Osteocyte (in vitro differentiated cells): ENCODE measurements at regions not wholly inside any gene's neighbourhood (a gene's known extent, or its start where the extent isn't known, plus 50 kb on each side); places are given as distances from the start of the nearest gene placed in this dataset.
A peak's percentile ranks its signal among the peaks of the same experiment; 100 is the strongest.

ENCODE experiments used
- DNase-seq: peaks from one replicate; pipeline ENCODE4 v3.0.0; 2021; ENCODE audit warnings: mixed read lengths; ENCODE audit not compliant: unreplicated experiment; ENCODE audit errors: extremely low spot score
- H3K27ac Mint-ChIP-seq: one replicate; pipeline ENCODE4 v1.8.0; 2021; ENCODE audit warnings: mild to moderate bottlenecking, mixed read lengths; ENCODE audit not compliant: unreplicated experiment
- H3K27me3 Mint-ChIP-seq: one replicate; pipeline ENCODE4 v1.8.0; 2021; ENCODE audit warnings: mixed read lengths; ENCODE audit not compliant: unreplicated experiment
- H3K36me3 Mint-ChIP-seq: one replicate; pipeline ENCODE4 v1.8.0; 2021; ENCODE audit warnings: mixed read lengths; ENCODE audit not compliant: unreplicated experiment
- H3K4me1 Mint-ChIP-seq: one replicate; pipeline ENCODE4 v1.8.0; 2021; ENCODE audit warnings: mixed read lengths; ENCODE audit not compliant: unreplicated experiment
- H3K4me3 Mint-ChIP-seq: one replicate; pipeline ENCODE4 v1.8.0; 2021; ENCODE audit warnings: mild to moderate bottlenecking, moderate library complexity, mixed read lengths; ENCODE audit not compliant: unreplicated experiment
- H3K9me3 Mint-ChIP-seq: one replicate; pipeline ENCODE4 v1.8.0; 2021; ENCODE audit warnings: mixed read lengths; ENCODE audit not compliant: unreplicated experiment
- TF ChIP-seq, protein P1 (sequence below): fragments of 200-600 bp; sonication (generic); IDR thresholded peaks from 2 replicates; pipeline ENCODE4 v1.5.0; 2021; ENCODE audit warnings: antibody characterized with exemption, mild to moderate bottlenecking, moderate library complexity

GRCh38 chr17:21530311-21530710 lies 154.2 kb downstream of the KCNJ12 start:
- H3K36me3 Mint-ChIP-seq = peaks cover 4% of the 10 kb centered on the region
- no peak overlapping the region for H3K27ac Mint-ChIP-seq
- TF ChIP-seq, protein P1, sequence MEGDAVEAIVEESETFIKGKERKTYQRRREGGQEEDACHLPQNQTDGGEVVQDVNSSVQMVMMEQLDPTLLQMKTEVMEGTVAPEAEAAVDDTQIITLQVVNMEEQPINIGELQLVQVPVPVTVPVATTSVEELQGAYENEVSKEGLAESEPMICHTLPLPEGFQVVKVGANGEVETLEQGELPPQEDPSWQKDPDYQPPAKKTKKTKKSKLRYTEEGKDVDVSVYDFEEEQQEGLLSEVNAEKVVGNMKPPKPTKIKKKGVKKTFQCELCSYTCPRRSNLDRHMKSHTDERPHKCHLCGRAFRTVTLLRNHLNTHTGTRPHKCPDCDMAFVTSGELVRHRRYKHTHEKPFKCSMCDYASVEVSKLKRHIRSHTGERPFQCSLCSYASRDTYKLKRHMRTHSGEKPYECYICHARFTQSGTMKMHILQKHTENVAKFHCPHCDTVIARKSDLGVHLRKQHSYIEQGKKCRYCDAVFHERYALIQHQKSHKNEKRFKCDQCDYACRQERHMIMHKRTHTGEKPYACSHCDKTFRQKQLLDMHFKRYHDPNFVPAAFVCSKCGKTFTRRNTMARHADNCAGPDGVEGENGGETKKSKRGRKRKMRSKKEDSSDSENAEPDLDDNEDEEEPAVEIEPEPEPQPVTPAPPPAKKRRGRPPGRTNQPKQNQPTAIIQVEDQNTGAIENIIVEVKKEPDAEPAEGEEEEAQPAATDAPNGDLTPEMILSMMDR = no peak
- peak; percentile 40 for DNase-seq
- H3K9me3 Mint-ChIP-seq = no peaks in the 10 kb centered on the region
- no peaks in the 10 kb centered on the region for H3K27me3 Mint-ChIP-seq
- H3K4me3 Mint-ChIP-seq = no peak overlapping the region
- no peaks in the 10 kb centered on the region for H3K4me1 Mint-ChIP-seq

- no peak overlapping the region for H3K4me3 Mint-ChIP-seq
- H3K36me3 Mint-ChIP-seq = peaks cover 5% of the 10 kb centered on the region
- no peak for DNase-seq
- no peaks in the 10 kb centered on the region for H3K4me1 Mint-ChIP-seq
- TF ChIP-seq, protein P1 = no peak
- no peak overlapping the region for H3K27ac Mint-ChIP-seq
- H3K9me3 Mint-ChIP-seq = no peaks in the 10 kb centered on the region
- no peaks in the 10 kb centered on the region for H3K27me3 Mint-ChIP-seq
Observed at GRCh38 chr17:21530841-21531240, 154.7 kb downstream of the KCNJ12 start.

DNA sequence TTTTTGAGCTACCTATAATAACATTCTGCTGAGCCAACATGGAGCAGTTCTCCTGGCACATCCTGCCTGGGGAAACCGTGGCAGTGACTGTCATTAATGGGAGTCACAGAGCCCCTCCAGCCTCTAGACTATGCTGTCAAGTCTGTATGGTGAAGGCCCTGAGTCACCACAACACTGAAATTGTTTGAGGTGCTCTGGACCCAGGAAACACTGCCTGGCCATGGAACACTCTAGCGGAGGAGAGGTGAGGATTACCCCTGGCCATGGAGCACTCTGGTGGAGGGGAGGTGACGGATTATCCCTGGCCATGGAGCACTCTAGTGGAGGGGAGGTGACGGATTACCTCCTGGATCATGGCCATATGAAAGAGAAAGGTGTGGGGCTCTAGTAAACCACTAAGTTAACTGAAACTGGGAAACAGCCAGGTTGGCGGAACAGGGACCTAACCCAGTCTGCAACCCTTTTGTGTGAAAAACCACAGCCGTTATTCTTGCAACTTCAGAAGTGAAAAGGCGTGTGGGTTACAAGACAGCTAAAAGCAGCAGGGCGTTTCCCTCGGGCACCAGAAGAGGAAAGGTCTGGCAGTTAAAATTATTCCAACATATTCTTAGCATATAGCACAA lies 156.7 kb downstream of the KCNJ12 start:
- TF ChIP-seq, protein P1 = no peak
- peaks cover 9% of the 10 kb centered on the region for H3K9me3 Mint-ChIP-seq
- H3K4me3 Mint-ChIP-seq = no peak overlapping the region
- H3K36me3 Mint-ChIP-seq = peaks cover 13% of the 10 kb centered on the region
- no peak for DNase-seq
- H3K4me1 Mint-ChIP-seq = no peaks in the 10 kb centered on the region
- no peak overlapping the region for H3K27ac Mint-ChIP-seq
- H3K27me3 Mint-ChIP-seq = no peaks in the 10 kb centered on the region

- TF ChIP-seq, protein P1 = no peak
- H3K27me3 Mint-ChIP-seq = no peaks in the 10 kb centered on the region
- H3K4me3 Mint-ChIP-seq = no peak overlapping the region
- peaks cover 22% of the 10 kb centered on the region for H3K9me3 Mint-ChIP-seq
- no peak overlapping the region for H3K27ac Mint-ChIP-seq
- no peak for DNase-seq
- peaks cover 14% of the 10 kb centered on the region for H3K36me3 Mint-ChIP-seq
- no peaks in the 10 kb centered on the region for H3K4me1 Mint-ChIP-seq
Observed at GRCh38 chr17:21535686-21536375, 156.5 kb upstream of the KCNJ18 start.

DNA sequence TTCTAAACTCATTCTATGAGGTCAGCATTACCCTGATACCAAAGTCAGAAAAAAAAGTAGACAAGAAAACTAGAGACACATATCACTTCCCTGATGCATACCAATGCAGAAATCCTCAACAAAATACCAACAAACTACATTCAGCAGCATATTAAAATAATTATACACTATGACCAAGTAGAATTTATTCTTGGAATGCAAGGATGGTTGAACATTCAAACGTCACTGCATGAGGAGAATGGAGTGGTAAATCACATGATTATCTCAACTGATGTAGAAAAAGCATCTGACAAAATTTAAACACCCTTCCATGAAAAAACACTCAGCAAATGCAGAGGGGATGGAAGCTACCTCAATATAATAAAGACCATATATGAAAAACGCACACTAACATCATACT lies 155.0 kb upstream of the KCNJ18 start:
- Mint-ChIP-seq H3K9me3 (peaks cover 22% of the 10 kb centered on the region), H3K4me3 (no peak overlapping the region), H3K27me3 (no peaks in the 10 kb centered on the region), H3K4me1 (no peaks in the 10 kb centered on the region), H3K36me3 (peaks cover 14% of the 10 kb centered on the region), H3K27ac (no peak overlapping the region)
- TF ChIP-seq, protein P1 = no peak
- DNase-seq = no peak
